Keratinocyte (primary cell): ENCODE measurements at regions not wholly inside any gene's neighbourhood (a gene's known extent, or its start where the extent isn't known, plus 50 kb on each side); places are given as distances from the start of the nearest gene placed in this dataset.

Source experiments
- DNase-seq: peaks from one replicate; pipeline ENCODE4 v3.0.0-alpha.2; 2011; ENCODE audit warnings: low read depth, missing footprints, low spot score
- FAIRE-seq: peaks from 2 replicates; lab custom pipeline; 2011; peaks lifted over from hg19 to GRCh38; lab: Jason Lieb, UNC
- H2AFZ ChIP-seq: 2 replicates; pipeline ENCODE4 v1.6.0; 2012; ENCODE audit warnings: low read length, control low read depth, inconsistent platforms; ENCODE audit not compliant: control insufficient read depth
- H3K27ac ChIP-seq: 2 replicates; pipeline ENCODE4 v1.5.1; 2011; ENCODE audit warnings: low read length; ENCODE audit not compliant: control insufficient read depth, insufficient read depth
- H3K27me3 ChIP-seq: 3 replicates; pipeline ENCODE4 v1.6.0; 2011; ENCODE audit warnings: low read length; ENCODE audit not compliant: control insufficient read depth, insufficient read depth; ENCODE audit errors: extremely low read depth
- H3K36me3 ChIP-seq, 2 experiments: 2 replicates in 1 of 2; 3 replicates in 1 of 2; pipeline ENCODE4 v1.5.1; 2011; ENCODE audit warnings: low read length in 2 of 2, mild to moderate bottlenecking in 1 of 2; ENCODE audit not compliant: control insufficient read depth in 2 of 2, insufficient read depth in 2 of 2; ENCODE audit errors: extremely low read depth in 1 of 2
- H3K4me1 ChIP-seq: 3 replicates; pipeline ENCODE4 v1.5.1; 2011; ENCODE audit warnings: low read length; ENCODE audit not compliant: control insufficient read depth, insufficient read depth; ENCODE audit errors: extremely low read depth
- H3K4me2 ChIP-seq: 3 replicates; pipeline ENCODE4 v1.6.0; 2011; ENCODE audit warnings: low read depth, low read length; ENCODE audit not compliant: control insufficient read depth, insufficient read depth; ENCODE audit errors: extremely low read depth
- H3K4me3 ChIP-seq, 3 experiments: fragments of 200-600 bp in 1 of 3; sonication (generic) in 1 of 3; 2 replicates in 2 of 3; 3 replicates in 1 of 3; pipeline ENCODE4 v1.5.1; 2011 to 2016; ENCODE audit warnings: low read length in 3 of 3, mild to moderate bottlenecking in 3 of 3, control low read depth in 2 of 3, inconsistent platforms in 1 of 3, low read depth in 1 of 3, mixed read lengths in 1 of 3, mixed run types in 1 of 3, moderate library complexity in 1 of 3; ENCODE audit not compliant: control insufficient read depth in 2 of 3, insufficient read depth in 2 of 3; ENCODE audit errors: extremely low read depth in 1 of 3
- H3K79me2 ChIP-seq: 2 replicates; pipeline ENCODE4 v1.6.0; 2012; ENCODE audit warnings: low read length; ENCODE audit not compliant: control insufficient read depth, insufficient read depth
- H3K9ac ChIP-seq: 3 replicates; pipeline ENCODE4 v1.6.0; 2011; ENCODE audit warnings: low read length; ENCODE audit not compliant: control insufficient read depth, insufficient read depth; ENCODE audit errors: extremely low read depth
- H3K9me1 ChIP-seq: 3 replicates; pipeline ENCODE4 v1.6.0; 2011; ENCODE audit warnings: low read length; ENCODE audit not compliant: control insufficient read depth, insufficient read depth; ENCODE audit errors: extremely low read depth
- H3K9me3 ChIP-seq: 2 replicates; pipeline ENCODE4 v1.5.1; 2012; ENCODE audit warnings: low read depth, low read length; ENCODE audit not compliant: control insufficient read depth
- H4K20me1 ChIP-seq: 3 replicates; pipeline ENCODE4 v1.6.0; 2011; ENCODE audit warnings: low read length; ENCODE audit not compliant: control insufficient read depth, insufficient read depth; ENCODE audit errors: extremely low read depth
- CTCF ChIP-seq, 3 experiments: IDR thresholded peaks in 1 of 3; conservative IDR thresholded peaks in 1 of 3; optimal IDR thresholded peaks in 1 of 3; 2 replicates in 2 of 3; 3 replicates in 1 of 3; pipeline versions ENCODE3 to v1.5.1; 2011; ENCODE audit warnings: low read length in 3 of 3, mild to moderate bottlenecking in 3 of 3, moderate library complexity in 2 of 3, control low read depth in 1 of 3, inconsistent platforms in 1 of 3; ENCODE audit not compliant: insufficient read depth in 2 of 3; ENCODE audit errors: extremely low read depth in 1 of 3
- EZH2 ChIP-seq: IDR thresholded peaks from one replicate; pipeline ENCODE4 v1.6.1; 2012; ENCODE audit warnings: inconsistent platforms, mild to moderate bottlenecking, low read length, moderate library complexity
- dilution Hi-C: fragments of 300-500 bp; cut with MboI; formaldehyde crosslinking; loops from one replicate; pipeline ENCODE4 v1.7.0; 2020; ENCODE audit warnings: low sequenced_read_pairs; ENCODE audit not compliant: extremely low pct_ligation_motif_present

GRCh38 chr9:119483153-119483552 lies 113.9 kb upstream of the BRINP1 start:
- Histone ChIP-seq H3K27ac (no peak overlapping the region), H3K36me3 (no peaks in the 10 kb centered on the region), H3K27me3 (no peaks in the 10 kb centered on the region), H3K9me3 (no peaks in the 10 kb centered on the region), H3K4me2 (no peak overlapping the region), H4K20me1 (no peaks in the 10 kb centered on the region), H2AFZ (no peak overlapping the region), H3K9ac (no peak overlapping the region), H3K4me3 (no peak overlapping the region), H3K9me1 (no peaks in the 10 kb centered on the region), H3K4me1 (no peaks in the 10 kb centered on the region), H3K79me2 (no peaks in the 10 kb centered on the region)
- TF ChIP-seq EZH2 (no peak), CTCF (optimal IDR thresholded peaks at IDR 0.05 in 1 of 3, IDR thresholded peaks at IDR 0.05 in 1 of 3, conservative IDR thresholded peaks at IDR 0.05 in 1 of 3; ENCODE audit: extremely low read depth in 1 of 3, insufficient read depth in 2 of 3, low read length in 3 of 3) (no peak)
- DNase-seq (no peak), FAIRE-seq (no peak)
- dilution Hi-C loops, result no loop called here

GRCh38 chr9:119477197-119477596 lies 108.0 kb upstream of the BRINP1 start:
- H3K9me3 ChIP-seq, result no peaks in the 10 kb centered on the region
- no peak overlapping the region for H3K27ac ChIP-seq
- TF ChIP-seq EZH2 (no peak), CTCF (optimal IDR thresholded peaks at IDR 0.05 in 1 of 3, IDR thresholded peaks at IDR 0.05 in 1 of 3, conservative IDR thresholded peaks at IDR 0.05 in 1 of 3; ENCODE audit: extremely low read depth in 1 of 3, insufficient read depth in 2 of 3, low read length in 3 of 3) (no peak)
- FAIRE-seq (no peak), DNase-seq (no peak)
- no peak overlapping the region for H3K4me3 ChIP-seq
- H3K4me1 ChIP-seq, result no peaks in the 10 kb centered on the region
- H3K4me2 ChIP-seq, result no peak overlapping the region
- no peaks in the 10 kb centered on the region for H3K79me2 ChIP-seq
- H3K9me1 ChIP-seq, result no peaks in the 10 kb centered on the region
- H3K9ac ChIP-seq, result no peak overlapping the region
- no peaks in the 10 kb centered on the region for H4K20me1 ChIP-seq
- H2AFZ ChIP-seq, result no peak overlapping the region
- no peaks in the 10 kb centered on the region for H3K27me3 ChIP-seq
- dilution Hi-C loops, result no loop called here
- H3K36me3 ChIP-seq, result no peaks in the 10 kb centered on the region
